DND-41 (cell line): ENCODE measurements at regions not wholly inside any gene's neighbourhood (a gene's known extent, or its start where the extent isn't known, plus 50 kb on each side); places are given as distances from the start of the nearest gene placed in this dataset.

Experiments
- CTCF ChIP-seq: IDR thresholded peaks from 2 replicates; pipeline ENCODE4 v1.5.1; 2012; ENCODE audit warnings: borderline replicate concordance, low read length, moderate library complexity, mild to moderate bottlenecking; ENCODE audit not compliant: poor library complexity, severe bottlenecking; ENCODE audit errors: extremely low read depth
- EZH2 ChIP-seq: IDR thresholded peaks from 3 replicates; pipeline ENCODE4 v1.6.1; 2012; ENCODE audit warnings: borderline replicate concordance, low read depth, mild to moderate bottlenecking, moderate library complexity, low read length, inconsistent platforms; ENCODE audit not compliant: severe bottlenecking

GRCh38 chr4:66544281-66544680 is 874.0 kb upstream of the EPHA5 start:
- TF ChIP-seq CTCF (no peak), EZH2 (no peak)
